Stimulated activated naive CD8-positive, alpha-beta T cell treated with anti-CD3 and anti-CD28 coated beads, Interleukin-15, amount 100 ng/mL, for 72 hours (primary cell): ENCODE measurements at regions not wholly inside any gene's neighbourhood (a gene's known extent, or its start where the extent isn't known, plus 50 kb on each side); places are given as distances from the start of the nearest gene placed in this dataset.
A peak's percentile ranks its signal among the peaks of the same experiment; 100 is the strongest.

Experiments
- ATAC-seq: fragments of 150-1000 bp; cut with Tn5 transposase; 2 replicates; pipeline ENCODE4 v1.10.0; 2021; ENCODE audit warnings: mild to moderate bottlenecking, moderate library complexity
- DNase-seq, 2 donors: peaks; one replicate each; pipeline ENCODE4 v3.0.0; 2021 to 2022
- H3K27ac Mint-ChIP-seq, 2 donors: one replicate each; pipeline ENCODE4 v1.8.0; 2022; ENCODE audit warnings: mild to moderate bottlenecking in 2 of 2, mixed read lengths in 2 of 2, moderate library complexity in 2 of 2
- H3K27me3 Mint-ChIP-seq: one replicate; pipeline ENCODE4 v1.8.0; 2022; ENCODE audit warnings: mixed read lengths
- H3K4me1 Mint-ChIP-seq: one replicate; pipeline ENCODE4 v1.8.0; 2022; ENCODE audit warnings: mild to moderate bottlenecking, mixed read lengths
- H3K4me3 Mint-ChIP-seq, 2 donors: one replicate each; pipeline ENCODE4 v1.8.0; 2022; ENCODE audit warnings: mild to moderate bottlenecking in 2 of 2, mixed read lengths in 2 of 2, moderate library complexity in 1 of 2
- H3K9me3 Mint-ChIP-seq, 2 donors: one replicate each; pipeline ENCODE4 v1.8.0; 2022; ENCODE audit warnings: mixed read lengths in 2 of 2

DNA sequence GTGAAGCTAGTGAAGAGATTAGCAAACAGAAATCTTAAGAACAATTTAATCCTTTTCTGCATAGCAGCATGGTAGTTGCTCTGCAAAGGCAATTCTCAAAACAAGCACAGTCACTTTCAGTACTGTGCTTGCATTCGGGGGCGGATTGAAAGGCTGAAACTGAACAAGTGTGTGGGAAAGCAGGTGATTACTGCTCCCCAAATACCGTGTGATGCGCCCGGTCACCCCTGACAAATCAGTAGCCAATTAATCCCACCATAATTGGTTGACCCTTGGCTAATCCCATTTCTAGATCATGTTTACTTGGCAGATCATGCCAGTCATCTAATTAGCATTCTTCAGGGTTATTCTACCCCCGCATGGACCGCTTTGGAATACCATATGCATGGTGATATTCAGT, 76.5 kb upstream of the ADRB1 start:
- no peak overlapping the region for H3K27ac Mint-ChIP-seq
- H3K9me3 Mint-ChIP-seq, result peaks cover 17 to 23% of the 10 kb centered on the region in 2 donors
- peaks cover 4% of the 10 kb centered on the region for H3K4me1 Mint-ChIP-seq
- H3K27me3 Mint-ChIP-seq, result peaks cover 35% of the 10 kb centered on the region
- DNase-seq, result no peak
- ATAC-seq, result no peak
- H3K4me3 Mint-ChIP-seq, result no peak overlapping the region

DNA sequence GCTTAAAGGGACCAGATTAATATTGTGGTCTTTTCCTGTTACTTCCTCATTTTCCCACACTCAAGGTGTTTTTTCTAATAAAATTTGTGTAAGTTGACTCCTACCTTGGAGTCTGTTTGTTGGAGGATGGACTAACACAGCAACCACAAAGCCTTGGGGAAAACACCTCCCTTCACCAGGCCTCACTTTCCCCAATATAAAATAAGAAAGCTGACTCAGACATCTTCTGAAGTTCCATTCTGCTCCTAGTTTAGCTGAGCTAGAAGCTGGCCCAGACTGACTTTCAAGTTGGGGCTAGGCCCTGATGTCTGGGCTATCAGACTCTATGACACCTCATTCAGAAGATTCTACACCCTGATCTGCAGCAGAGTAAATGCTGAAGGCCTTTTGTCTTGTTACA, 73.0 kb upstream of the ADRB1 start:
- no peak overlapping the region for H3K4me3 Mint-ChIP-seq
- DNase-seq, result no peak
- H3K4me1 Mint-ChIP-seq, result no peaks in the 10 kb centered on the region
- ATAC-seq, result peak; percentile 26
- no peak overlapping the region for H3K27ac Mint-ChIP-seq
- peaks cover 46% of the 10 kb centered on the region for H3K27me3 Mint-ChIP-seq
- peaks cover 17 to 23% of the 10 kb centered on the region in 2 donors for H3K9me3 Mint-ChIP-seq

DNA sequence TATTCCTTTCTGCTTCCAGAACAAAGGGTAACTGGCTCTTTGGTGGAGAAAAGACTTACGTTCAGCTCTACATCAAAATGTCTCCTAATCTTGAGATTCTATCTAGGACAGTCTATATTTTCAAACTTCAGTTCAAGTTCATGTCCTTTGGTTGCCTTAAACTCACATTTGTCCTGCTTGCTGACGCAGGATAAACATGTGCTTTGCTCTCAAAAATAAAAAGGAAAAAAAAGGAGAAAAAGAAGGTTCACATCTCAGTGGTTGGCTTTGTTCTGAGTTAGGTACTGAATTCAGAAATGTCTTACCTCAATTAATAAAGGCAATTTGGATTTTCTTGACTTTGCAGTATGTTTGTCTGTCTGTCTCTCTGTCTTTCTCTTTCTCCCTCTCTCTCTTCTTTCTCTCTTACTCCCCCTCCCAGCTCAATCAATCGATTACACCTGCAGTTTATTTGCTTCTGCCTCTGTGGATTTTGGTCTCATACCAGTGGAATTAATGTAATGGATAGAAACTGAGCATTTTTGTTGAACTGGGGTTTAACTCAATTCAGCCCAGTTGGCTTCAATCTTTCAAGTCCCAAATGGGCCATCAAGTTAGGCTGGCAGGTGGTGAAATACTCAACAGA, 72.2 kb upstream of the ADRB1 start:
- no peaks in the 10 kb centered on the region for H3K4me1 Mint-ChIP-seq
- ATAC-seq (no peak), DNase-seq (no peak)
- peaks cover 17 to 23% of the 10 kb centered on the region in 2 donors for H3K9me3 Mint-ChIP-seq
- H3K27me3 Mint-ChIP-seq, result peaks cover 46% of the 10 kb centered on the region
- H3K27ac Mint-ChIP-seq, result no peak overlapping the region
- H3K4me3 Mint-ChIP-seq, result no peak overlapping the region

DNA sequence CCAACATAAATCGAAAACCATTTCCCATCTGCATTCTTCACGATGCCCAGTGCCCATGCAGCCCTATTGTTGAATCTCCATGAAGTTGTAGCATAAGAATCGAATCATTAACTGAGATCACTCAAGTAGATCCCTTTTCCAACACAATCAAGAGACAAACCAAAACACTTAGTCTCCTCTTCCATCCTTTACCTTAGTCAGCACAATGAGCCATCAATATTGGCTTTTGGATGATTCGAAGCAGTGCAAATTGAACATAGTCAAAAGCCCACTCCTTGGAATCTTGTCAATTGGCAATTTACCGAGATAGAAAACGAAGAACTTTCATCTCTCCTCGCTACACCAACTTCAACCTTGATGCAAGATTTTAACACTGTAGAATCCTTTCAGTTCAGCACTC, 66.5 kb upstream of the ADRB1 start:
- H3K4me3 Mint-ChIP-seq, result no peak overlapping the region
- H3K4me1 Mint-ChIP-seq, result no peaks in the 10 kb centered on the region
- no peaks in the 10 kb centered on the region for H3K9me3 Mint-ChIP-seq
- no peak overlapping the region for H3K27ac Mint-ChIP-seq
- DNase-seq (no peak), ATAC-seq (no peak)
- H3K27me3 Mint-ChIP-seq, result peaks cover 54% of the 10 kb centered on the region

DNA sequence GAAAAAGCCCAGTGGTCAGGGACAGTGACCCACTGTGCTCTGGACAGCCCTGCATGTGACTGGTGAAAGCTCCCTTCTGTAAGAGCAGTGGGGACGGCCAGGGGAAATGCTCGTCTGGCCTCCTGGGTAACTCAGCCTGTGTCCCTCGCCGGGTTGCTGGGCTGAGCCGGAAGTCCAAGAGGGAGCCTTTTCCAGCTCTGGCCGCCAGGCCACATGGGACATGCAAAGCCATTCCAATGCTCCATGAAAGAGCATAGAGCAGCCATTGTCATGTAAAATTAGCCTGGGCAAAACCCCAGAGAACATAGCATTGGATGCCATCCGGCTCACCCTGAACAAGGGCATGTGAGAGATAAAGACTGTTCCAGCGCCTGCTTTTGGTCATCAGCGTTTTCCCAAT, 64.9 kb upstream of the ADRB1 start:
- peaks cover 54% of the 10 kb centered on the region for H3K27me3 Mint-ChIP-seq
- H3K4me1 Mint-ChIP-seq, result peaks cover 9% of the 10 kb centered on the region
- no peaks in the 10 kb centered on the region for H3K9me3 Mint-ChIP-seq
- no peak overlapping the region for H3K4me3 Mint-ChIP-seq
- ATAC-seq (no peak), DNase-seq (no peak)
- no peak overlapping the region for H3K27ac Mint-ChIP-seq

DNA sequence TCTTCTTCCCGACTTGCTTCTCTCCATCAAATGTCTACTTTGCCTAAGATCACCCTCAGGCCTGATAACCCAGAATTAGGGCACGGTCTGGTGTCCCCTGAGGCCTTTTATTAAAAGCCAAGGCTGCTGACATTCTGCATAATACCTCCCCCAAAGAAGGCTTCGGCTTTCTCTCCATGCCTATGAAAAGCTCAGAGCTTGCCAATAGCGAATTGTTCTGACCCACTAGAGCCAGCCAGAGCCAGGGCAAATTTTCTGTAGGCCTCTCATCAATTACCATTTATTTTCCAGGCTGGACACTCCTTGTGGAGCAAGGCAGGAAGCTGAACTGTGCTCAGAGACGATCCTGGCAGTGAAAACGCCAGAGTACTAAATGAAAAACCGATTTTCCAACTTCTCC, 64.3 kb upstream of the ADRB1 start:
- Mint-ChIP-seq H3K4me1 (peaks cover 9% of the 10 kb centered on the region), H3K9me3 (no peaks in the 10 kb centered on the region), H3K27me3 (peaks cover 52% of the 10 kb centered on the region), H3K4me3 (no peak overlapping the region), H3K27ac (no peak overlapping the region)
- ATAC-seq, result no peak
- DNase-seq, result no peak

DNA sequence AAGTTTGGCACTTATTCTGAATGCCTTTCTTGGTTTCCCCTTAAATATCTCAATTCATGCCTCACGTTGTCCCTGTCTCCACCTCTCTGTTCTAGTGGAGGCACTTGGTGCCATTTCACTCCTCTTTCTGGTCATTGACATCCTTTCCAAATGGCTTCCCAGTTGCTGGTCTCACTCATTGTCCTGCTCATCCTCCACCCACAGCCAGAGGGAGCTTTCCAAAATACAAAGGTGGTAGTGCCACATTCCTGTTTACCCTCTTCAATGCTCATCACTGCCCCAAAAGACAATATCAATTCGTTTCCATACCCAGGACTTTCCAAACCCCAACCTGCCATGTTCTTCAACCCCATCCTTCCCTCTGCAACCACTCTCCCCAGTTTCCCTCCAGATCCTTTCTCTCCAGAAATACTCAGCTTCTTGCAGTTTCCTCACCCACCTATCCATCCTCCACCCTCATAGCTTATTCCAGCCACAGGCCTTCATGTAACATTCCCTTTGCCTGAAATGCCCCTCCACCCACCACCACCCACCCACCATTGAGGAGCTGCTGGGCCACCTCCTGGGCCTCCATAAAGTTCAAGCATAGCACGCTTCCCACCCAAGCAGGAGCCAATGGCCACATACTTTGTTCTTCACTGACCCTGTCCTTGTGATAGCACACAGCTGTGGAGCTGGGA, 63.1 kb upstream of the ADRB1 start:
- peaks cover 9% of the 10 kb centered on the region for H3K4me1 Mint-ChIP-seq
- ATAC-seq (no peak), DNase-seq (no peak)
- H3K27ac Mint-ChIP-seq, result no peak overlapping the region
- no peaks in the 10 kb centered on the region for H3K9me3 Mint-ChIP-seq
- peaks cover 53% of the 10 kb centered on the region for H3K27me3 Mint-ChIP-seq
- no peak overlapping the region for H3K4me3 Mint-ChIP-seq

DNA sequence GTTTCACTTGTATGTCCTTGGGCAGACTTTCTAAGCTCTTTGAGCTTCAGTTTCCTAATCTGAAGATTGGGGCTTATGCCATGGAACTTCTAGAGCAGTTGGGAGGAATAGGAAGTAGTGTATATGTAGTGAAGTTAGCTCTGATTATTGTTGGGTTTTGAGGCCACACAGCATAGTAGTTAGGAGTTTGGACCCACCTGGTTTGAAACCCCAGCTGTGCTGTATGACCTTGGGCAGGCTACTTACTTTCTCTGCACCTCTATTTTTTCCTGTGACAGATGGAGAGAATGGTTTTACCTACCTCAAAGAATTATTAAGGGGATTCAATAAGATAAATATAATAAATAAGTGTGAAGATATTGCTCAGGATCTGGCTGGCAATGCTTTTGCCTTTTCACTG, 61.4 kb upstream of the ADRB1 start:
- Mint-ChIP-seq H3K27ac (no peak overlapping the region), H3K9me3 (peaks cover 11% of the 10 kb centered on the region in 2 donors), H3K27me3 (peaks cover 62% of the 10 kb centered on the region), H3K4me1 (peaks cover 9% of the 10 kb centered on the region), H3K4me3 (no peak overlapping the region)
- no peak for DNase-seq
- ATAC-seq, result no peak

DNA sequence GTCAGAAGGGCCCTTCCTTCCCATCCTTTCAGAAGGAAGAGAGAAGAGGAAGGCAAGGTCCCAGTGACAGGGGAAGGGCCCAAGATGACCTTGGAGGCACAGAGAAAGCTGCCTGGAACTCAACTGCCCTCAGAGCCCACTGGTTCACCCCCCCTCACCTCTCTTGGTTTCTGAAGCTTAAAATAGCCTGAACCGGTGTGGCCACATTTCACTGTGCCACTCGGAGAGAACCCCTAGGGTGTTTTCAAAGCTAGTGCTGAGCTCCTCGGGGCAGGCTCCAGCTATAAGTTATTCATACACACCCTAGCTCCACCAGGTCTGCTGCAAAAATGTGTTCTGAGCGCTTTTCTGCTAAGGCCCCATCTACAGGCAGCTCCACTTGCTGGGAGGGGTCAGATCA, 60.9 kb upstream of the ADRB1 start:
- Mint-ChIP-seq H3K27me3 (peaks cover 65% of the 10 kb centered on the region), H3K4me1 (peaks cover 9% of the 10 kb centered on the region), H3K27ac (no peak overlapping the region), H3K4me3 (no peak overlapping the region), H3K9me3 (peaks cover 16% of the 10 kb centered on the region in 2 donors)
- ATAC-seq (no peak), DNase-seq (no peak)

DNA sequence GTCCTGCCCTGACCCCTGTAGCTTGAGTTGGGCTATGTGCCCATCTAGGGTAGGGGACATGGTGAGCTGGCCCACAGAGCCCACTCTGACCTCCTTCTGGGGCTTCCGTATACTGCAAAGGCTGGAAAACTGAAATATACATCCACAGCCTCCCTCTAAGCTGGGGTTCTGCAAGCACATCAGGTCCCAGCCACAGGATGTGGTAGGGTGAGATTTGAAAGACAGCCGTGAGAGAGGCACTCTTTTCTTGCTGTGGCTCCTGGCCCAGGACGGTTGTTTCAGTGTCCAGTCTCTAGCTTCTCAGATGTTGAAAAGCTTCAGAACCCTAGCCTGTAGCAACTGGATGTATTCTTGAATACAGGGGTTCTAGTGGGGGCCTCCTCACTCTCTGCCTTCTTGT, 60.1 kb upstream of the ADRB1 start:
- DNase-seq (no peak), ATAC-seq (peak; percentile 67)
- H3K4me3 Mint-ChIP-seq, result peak overlapping the region in 1 of 2 donors; percentile 65
- H3K27me3 Mint-ChIP-seq, result peaks cover 72% of the 10 kb centered on the region
- peaks cover 9% of the 10 kb centered on the region for H3K4me1 Mint-ChIP-seq
- H3K27ac Mint-ChIP-seq, result no peak overlapping the region
- H3K9me3 Mint-ChIP-seq, result peaks cover 21 to 24% of the 10 kb centered on the region in 2 donors

DNA sequence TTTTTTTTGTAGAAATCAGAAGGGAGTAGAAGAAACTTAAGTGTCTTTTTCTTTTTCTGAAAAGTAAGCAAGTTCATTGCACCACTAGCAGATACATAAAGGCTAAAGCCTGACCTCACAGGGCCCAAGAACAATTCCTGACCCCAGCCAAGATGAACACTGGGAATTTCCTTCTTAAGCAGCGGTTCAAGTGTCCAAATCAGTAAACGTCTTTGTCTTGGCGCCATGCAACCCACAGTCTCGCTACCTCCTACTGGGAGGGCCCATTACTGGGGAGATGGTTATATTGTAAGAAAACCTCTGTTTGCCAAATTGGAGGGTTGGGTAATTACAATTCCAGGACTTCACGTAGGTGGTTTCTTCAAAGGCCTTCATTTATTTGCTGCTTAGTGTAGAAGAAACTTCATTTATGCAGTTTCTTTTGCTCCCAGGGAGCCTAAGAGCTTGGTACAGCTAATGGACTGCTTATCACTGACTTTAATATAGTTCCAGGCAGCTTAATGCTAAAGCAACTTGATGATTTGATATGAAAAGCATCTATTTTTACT, 58.3 kb upstream of the ADRB1 start:
- Mint-ChIP-seq H3K27me3 (peaks cover 79% of the 10 kb centered on the region), H3K4me3 (no peak overlapping the region), H3K9me3 (peaks cover 21 to 25% of the 10 kb centered on the region in 2 donors), H3K4me1 (peaks cover 9% of the 10 kb centered on the region), H3K27ac (no peak overlapping the region)
- ATAC-seq (no peak), DNase-seq (no peak)

DNA sequence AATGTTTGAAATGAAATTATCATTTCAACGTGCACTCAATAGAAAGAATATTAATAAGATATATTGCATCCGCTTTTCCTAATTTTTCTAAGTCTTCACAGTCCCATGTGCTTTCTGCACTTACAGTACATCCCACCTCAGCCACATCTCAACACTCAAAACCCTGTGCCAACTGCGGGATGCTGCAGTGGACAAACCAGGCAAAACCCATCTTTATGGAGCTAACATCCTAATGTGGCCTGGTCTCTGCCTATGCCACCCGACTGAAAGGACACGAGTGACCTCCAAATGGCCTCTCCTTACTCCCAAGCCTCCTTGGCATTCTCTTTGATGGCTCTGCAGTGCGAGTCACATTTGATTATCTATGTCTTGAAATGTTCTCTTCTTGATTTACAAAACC, 57.4 kb upstream of the ADRB1 start:
- no peak overlapping the region for H3K4me3 Mint-ChIP-seq
- H3K4me1 Mint-ChIP-seq, result peaks cover 14% of the 10 kb centered on the region
- ATAC-seq, result no peak
- no peak overlapping the region for H3K27ac Mint-ChIP-seq
- H3K9me3 Mint-ChIP-seq, result peaks cover 21 to 25% of the 10 kb centered on the region in 2 donors
- peaks cover 75% of the 10 kb centered on the region for H3K27me3 Mint-ChIP-seq
- DNase-seq, result no peak

DNA sequence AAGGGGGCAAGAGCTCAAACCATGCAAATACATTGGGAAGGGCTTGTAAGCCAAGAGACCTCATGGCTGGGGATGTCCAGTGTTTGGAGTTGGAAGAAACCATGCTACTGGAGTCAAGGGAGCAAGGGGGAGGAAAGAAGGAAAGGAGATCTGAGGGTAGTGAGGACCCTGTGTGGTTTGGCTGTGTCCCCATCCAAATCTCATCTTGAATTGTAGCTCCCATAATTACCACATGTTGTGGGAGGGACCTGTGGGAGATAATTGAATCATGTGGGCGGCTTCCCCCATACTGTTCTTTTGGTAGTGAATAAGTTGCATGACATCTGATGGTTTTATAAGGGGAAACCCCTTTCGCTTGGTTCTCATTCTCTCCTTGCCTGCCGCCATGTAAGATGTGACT, 56.5 kb upstream of the ADRB1 start:
- peaks cover 75% of the 10 kb centered on the region for H3K27me3 Mint-ChIP-seq
- H3K27ac Mint-ChIP-seq, result no peak overlapping the region
- H3K4me1 Mint-ChIP-seq, result peaks cover 20% of the 10 kb centered on the region
- H3K9me3 Mint-ChIP-seq, result peaks cover 21 to 25% of the 10 kb centered on the region in 2 donors
- no peak overlapping the region for H3K4me3 Mint-ChIP-seq
- DNase-seq (no peak), ATAC-seq (no peak)

DNA sequence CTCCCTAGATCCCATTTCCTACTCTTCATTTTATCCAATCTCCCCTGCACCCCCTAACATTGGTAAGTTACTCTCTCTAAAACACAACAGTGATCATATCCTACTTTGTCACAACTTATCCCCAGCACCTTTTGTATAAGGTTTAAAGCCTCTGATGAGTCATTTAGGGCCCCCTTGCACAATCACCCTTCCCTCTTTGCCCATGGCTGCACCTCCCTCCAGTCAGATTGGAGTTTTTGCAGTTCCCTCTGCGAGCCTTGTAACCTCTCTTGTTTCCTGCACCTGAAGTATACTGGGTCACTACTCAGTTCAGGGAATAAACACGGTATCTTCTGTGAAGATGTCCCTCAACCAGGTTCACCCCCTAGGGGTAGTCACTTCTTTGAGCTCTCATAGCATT, 55.9 kb upstream of the ADRB1 start:
- peaks cover 79% of the 10 kb centered on the region for H3K27me3 Mint-ChIP-seq
- H3K4me1 Mint-ChIP-seq, result peaks cover 20% of the 10 kb centered on the region
- H3K4me3 Mint-ChIP-seq, result no peak overlapping the region
- no peak for DNase-seq
- no peak overlapping the region for H3K27ac Mint-ChIP-seq
- H3K9me3 Mint-ChIP-seq, result peaks cover 21 to 25% of the 10 kb centered on the region in 2 donors
- ATAC-seq, result no peak

DNA sequence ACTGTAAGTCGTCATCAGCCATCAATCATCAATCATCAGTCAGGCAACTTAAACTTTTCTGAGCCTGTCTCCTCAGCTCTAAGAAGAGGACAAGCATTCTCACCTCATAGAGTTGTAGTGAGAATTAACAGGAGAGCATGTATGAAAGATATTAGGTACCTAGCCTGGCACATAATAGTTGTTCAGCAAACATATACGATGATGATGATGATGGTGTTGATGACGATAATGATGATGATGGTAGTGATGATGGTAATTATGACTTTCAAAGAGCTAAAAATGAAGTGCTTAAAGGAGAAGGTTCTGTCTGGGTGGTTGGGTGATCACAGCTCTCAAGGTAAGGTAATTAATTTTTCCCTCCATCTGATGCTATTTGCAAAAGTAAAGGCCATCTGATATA, 55.1 kb upstream of the ADRB1 start:
- H3K27me3 Mint-ChIP-seq, result peaks cover 79% of the 10 kb centered on the region
- H3K4me1 Mint-ChIP-seq, result peaks cover 14% of the 10 kb centered on the region
- DNase-seq (no peak), ATAC-seq (no peak)
- H3K27ac Mint-ChIP-seq, result no peak overlapping the region
- H3K4me3 Mint-ChIP-seq, result no peak overlapping the region
- peaks cover 21 to 25% of the 10 kb centered on the region in 2 donors for H3K9me3 Mint-ChIP-seq

DNA sequence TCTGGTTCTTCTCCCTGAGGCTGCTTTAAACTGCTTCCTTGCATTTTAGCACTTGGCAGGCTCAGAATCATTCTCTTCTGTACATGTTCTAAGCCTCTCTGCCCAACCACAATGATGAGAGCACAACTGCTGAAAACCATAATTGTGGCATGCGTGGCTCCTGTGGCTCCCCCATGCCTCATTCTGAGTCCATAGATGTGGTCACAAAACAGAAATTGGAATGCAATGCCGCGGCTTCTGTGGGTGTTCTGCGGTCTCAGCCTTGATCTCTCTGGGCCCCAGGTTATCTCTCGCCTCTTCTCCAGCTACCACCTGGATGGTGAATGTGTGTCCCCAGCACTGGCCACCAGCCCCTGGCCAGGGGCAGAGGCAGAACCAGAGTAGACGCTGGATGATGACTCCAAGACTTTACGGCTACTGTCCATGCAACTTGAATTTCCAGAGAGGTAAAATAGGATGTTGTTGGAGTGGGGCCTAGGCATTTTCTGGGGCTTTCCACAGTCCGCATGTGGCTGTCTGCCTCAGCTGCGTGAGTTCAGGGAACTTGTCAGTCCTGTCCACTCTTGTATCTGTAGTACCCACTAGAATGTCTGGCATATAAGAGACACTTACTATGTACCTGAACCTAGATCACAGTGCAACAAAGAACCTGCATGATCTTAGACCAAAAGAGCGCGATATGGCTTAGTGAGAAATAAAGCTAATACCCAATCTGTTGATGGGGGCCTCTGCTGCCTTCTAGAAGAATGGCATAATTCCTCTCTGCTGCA, 52.4 kb upstream of the ADRB1 start:
- Mint-ChIP-seq H3K4me3 (no peak overlapping the region), H3K4me1 (peaks cover 11% of the 10 kb centered on the region), H3K27me3 (peaks cover 81% of the 10 kb centered on the region), H3K27ac (peak overlapping the region in 1 of 2 donors; percentile 60), H3K9me3 (peaks cover 21 to 24% of the 10 kb centered on the region in 2 donors)
- DNase-seq (peak; percentile 74 to 86), ATAC-seq (peak; percentile 86)
